Astrocyte (in vitro differentiated cells and primary cell): ENCODE measurements at regions not wholly inside any gene's neighbourhood (a gene's known extent, or its start where the extent isn't known, plus 50 kb on each side); places are given as distances from the start of the nearest gene placed in this dataset.

Experiments
- DNase-seq: peaks from one replicate; pipeline ENCODE4 v3.0.0-alpha.2; 2010; ENCODE audit warnings: low read depth
- FAIRE-seq: peaks from 2 replicates; lab custom pipeline; 2011; peaks lifted over from hg19 to GRCh38; lab: Jason Lieb, UNC
- H2AFZ ChIP-seq: 2 replicates; pipeline ENCODE4 v1.6.0; 2012; ENCODE audit warnings: low read depth, low read length, inconsistent platforms
- H3K27ac ChIP-seq: 2 replicates; pipeline ENCODE4 v1.5.1; 2011; ENCODE audit warnings: low read depth, low read length, inconsistent platforms
- H3K27me3 ChIP-seq: 2 replicates; pipeline ENCODE4 v1.6.0; 2011; ENCODE audit warnings: low read length, inconsistent platforms; ENCODE audit not compliant: insufficient read depth
- H3K36me3 ChIP-seq: 2 replicates; pipeline ENCODE4 v1.5.1; 2011; ENCODE audit warnings: low read length, inconsistent platforms; ENCODE audit not compliant: insufficient read depth
- H3K4me1 ChIP-seq: 2 replicates; pipeline ENCODE4 v1.5.1; 2011; ENCODE audit warnings: low read length, inconsistent platforms; ENCODE audit not compliant: insufficient read depth
- H3K4me2 ChIP-seq: 2 replicates; pipeline ENCODE4 v1.6.0; 2012; ENCODE audit warnings: low read length, inconsistent platforms
- H3K4me3 ChIP-seq: 2 replicates; pipeline ENCODE4 v1.5.1; 2011; ENCODE audit warnings: low read depth, mild to moderate bottlenecking, low read length, inconsistent platforms; ENCODE audit not compliant: insufficient read depth
- H3K79me2 ChIP-seq: 2 replicates; pipeline ENCODE4 v1.6.0; 2012; ENCODE audit warnings: mild to moderate bottlenecking, low read length, inconsistent platforms; ENCODE audit not compliant: insufficient read depth
- H3K9ac ChIP-seq: 2 replicates; pipeline ENCODE4 v1.6.0; 2012; ENCODE audit warnings: mild to moderate bottlenecking, low read length, inconsistent platforms
- H3K9me3 ChIP-seq: 2 replicates; pipeline ENCODE4 v1.5.1; 2012; ENCODE audit warnings: low read depth, mild to moderate bottlenecking, low read length, inconsistent platforms; ENCODE audit not compliant: insufficient read depth
- H4K20me1 ChIP-seq: 2 replicates; pipeline ENCODE4 v1.6.0; 2012; ENCODE audit warnings: low read length, inconsistent platforms; ENCODE audit not compliant: insufficient read depth
- H3K27ac Mint-ChIP-seq: one replicate; pipeline ENCODE4 v1.8.0; 2021; ENCODE audit warnings: mild to moderate bottlenecking, mixed read lengths; ENCODE audit not compliant: unreplicated experiment
- H3K27me3 Mint-ChIP-seq: one replicate; pipeline ENCODE4 v1.8.0; 2021; ENCODE audit warnings: low read depth, mixed read lengths; ENCODE audit not compliant: unreplicated experiment
- H3K36me3 Mint-ChIP-seq: one replicate; pipeline ENCODE4 v1.8.0; 2021; ENCODE audit warnings: low read depth, mixed read lengths; ENCODE audit not compliant: unreplicated experiment
- H3K4me1 Mint-ChIP-seq: one replicate; pipeline ENCODE4 v1.8.0; 2021; ENCODE audit warnings: low read depth, mixed read lengths; ENCODE audit not compliant: unreplicated experiment
- H3K4me3 Mint-ChIP-seq: one replicate; pipeline ENCODE4 v1.8.0; 2021; ENCODE audit warnings: mild to moderate bottlenecking, moderate library complexity, mixed read lengths; ENCODE audit not compliant: unreplicated experiment
- H3K9me3 Mint-ChIP-seq: one replicate; pipeline ENCODE4 v1.8.0; 2021; ENCODE audit warnings: mild to moderate bottlenecking, mixed read lengths; ENCODE audit not compliant: unreplicated experiment
- CTCF ChIP-seq: IDR thresholded peaks from 2 replicates; pipeline ENCODE4 v1.5.1; 2011; ENCODE audit warnings: low read depth, mild to moderate bottlenecking, inconsistent platforms, low read length, moderate library complexity; ENCODE audit not compliant: insufficient read depth
- EZH2 ChIP-seq: IDR thresholded peaks from 2 replicates; pipeline ENCODE4 v1.6.1; 2012; ENCODE audit warnings: mild to moderate bottlenecking, low read length, inconsistent platforms; ENCODE audit not compliant: insufficient read depth

- H3K4me1 Mint-ChIP-seq, result peaks cover 6% of the 10 kb centered on the region
- H3K9ac ChIP-seq, result no peak overlapping the region
- no peak for FAIRE-seq
Observed at GRCh38 chr12:92513231-92513730, 189.5 kb upstream of the PLEKHG7 start.

GRCh38 chr12:92511786-92512185 lies 191.0 kb upstream of the PLEKHG7 start:
- no peaks in the 10 kb centered on the region for H3K27me3 Mint-ChIP-seq
- TF ChIP-seq CTCF, result no peak
- no peak for FAIRE-seq

More at GRCh38 chr12:92513231-92513730, 189.5 kb upstream of the PLEKHG7 start:
- H3K27me3 ChIP-seq, result peaks cover 2% of the 10 kb centered on the region
- no peaks in the 10 kb centered on the region for H3K9me3 ChIP-seq
- no peaks in the 10 kb centered on the region for H3K36me3 Mint-ChIP-seq
- H3K9me3 Mint-ChIP-seq, result no peaks in the 10 kb centered on the region
- H3K4me2 ChIP-seq, result no peak overlapping the region
- H3K4me1 ChIP-seq, result no peaks in the 10 kb centered on the region
- H3K27ac Mint-ChIP-seq, result no peak overlapping the region
- H4K20me1 ChIP-seq, result no peaks in the 10 kb centered on the region
- H2AFZ ChIP-seq, result no peak overlapping the region
- H3K4me3 Mint-ChIP-seq, result no peak overlapping the region
- no peak overlapping the region for H3K4me3 ChIP-seq
- no peak for DNase-seq
- no peak overlapping the region for H3K27ac ChIP-seq
- no peaks in the 10 kb centered on the region for H3K79me2 ChIP-seq
- TF ChIP-seq EZH2, result no peak
- TF ChIP-seq CTCF, result no peak
- H3K27me3 Mint-ChIP-seq, result no peaks in the 10 kb centered on the region
- H3K36me3 ChIP-seq, result no peaks in the 10 kb centered on the region

GRCh38 chr12:92509156-92509738 lies 193.5 kb upstream of the PLEKHG7 start:
- Mint-ChIP-seq H3K27ac (no peak overlapping the region), H3K4me1 (peaks cover 15% of the 10 kb centered on the region)
- no peak for FAIRE-seq

More at GRCh38 chr12:92511786-92512185, 191.0 kb upstream of the PLEKHG7 start:
- Histone ChIP-seq H3K27me3 (peaks cover 2% of the 10 kb centered on the region), H3K9me3 (no peaks in the 10 kb centered on the region), H3K4me2 (no peak overlapping the region), H3K4me3 (no peak overlapping the region), H4K20me1 (no peaks in the 10 kb centered on the region), H2AFZ (no peak overlapping the region), H3K9ac (no peak overlapping the region), H3K36me3 (no peaks in the 10 kb centered on the region), H3K4me1 (no peaks in the 10 kb centered on the region), H3K27ac (no peak overlapping the region), H3K79me2 (no peaks in the 10 kb centered on the region)
- H3K36me3 Mint-ChIP-seq, result no peaks in the 10 kb centered on the region
- H3K27ac Mint-ChIP-seq, result no peak overlapping the region
- H3K9me3 Mint-ChIP-seq, result no peaks in the 10 kb centered on the region
- no peak for DNase-seq
- peaks cover 6% of the 10 kb centered on the region for H3K4me1 Mint-ChIP-seq
- no peak overlapping the region for H3K4me3 Mint-ChIP-seq

More at GRCh38 chr12:92509156-92509738, 193.5 kb upstream of the PLEKHG7 start:
- Mint-ChIP-seq H3K36me3 (no peaks in the 10 kb centered on the region), H3K27me3 (no peaks in the 10 kb centered on the region), H3K9me3 (no peaks in the 10 kb centered on the region), H3K4me3 (no peak overlapping the region)
- no peaks in the 10 kb centered on the region for H3K36me3 ChIP-seq
- peaks cover 2% of the 10 kb centered on the region for H3K27me3 ChIP-seq
- H3K4me1 ChIP-seq, result no peaks in the 10 kb centered on the region
- DNase-seq, result peak; percentile 2
- no peaks in the 10 kb centered on the region for H3K79me2 ChIP-seq
- H3K4me3 ChIP-seq, result no peak overlapping the region
- no peak for TF ChIP-seq EZH2
- no peak for TF ChIP-seq CTCF
- H3K27ac ChIP-seq, result no peak overlapping the region
- no peak overlapping the region for H2AFZ ChIP-seq
- H3K9ac ChIP-seq, result no peak overlapping the region
- no peaks in the 10 kb centered on the region for H3K9me3 ChIP-seq
- H3K4me2 ChIP-seq, result no peak overlapping the region
- H4K20me1 ChIP-seq, result no peaks in the 10 kb centered on the region
